OCI-M1 (cell line): ENCODE measurements at regions not wholly inside any gene's neighbourhood (a gene's known extent, or its start where the extent isn't known, plus 50 kb on each side); places are given as distances from the start of the nearest gene placed in this dataset.

Source experiments
- DNase-seq: peaks from one replicate; lab custom pipeline; 2025; lab: John Stamatoyannopoulos, UW

DNA sequence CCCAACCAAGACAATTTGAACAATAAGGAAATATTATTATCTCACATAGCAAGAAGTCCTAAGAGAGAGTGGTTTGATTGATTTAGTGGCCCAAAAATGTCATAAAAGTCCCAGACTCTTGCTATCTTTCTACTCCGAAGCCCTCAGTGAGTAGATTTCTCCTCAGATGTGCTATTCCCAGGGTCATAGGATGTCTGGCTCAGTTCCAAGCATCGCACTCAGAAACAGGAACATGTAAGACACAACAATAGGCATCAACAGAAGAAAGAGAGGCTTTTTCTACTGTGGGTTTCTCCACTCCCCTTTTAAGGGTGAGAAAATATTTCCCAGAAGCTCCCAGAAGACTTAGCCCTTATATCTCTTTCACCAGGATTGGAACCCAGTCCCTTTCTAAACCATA is 188.1 kb upstream of the CDKN3 start:
- no peak for DNase-seq

DNA sequence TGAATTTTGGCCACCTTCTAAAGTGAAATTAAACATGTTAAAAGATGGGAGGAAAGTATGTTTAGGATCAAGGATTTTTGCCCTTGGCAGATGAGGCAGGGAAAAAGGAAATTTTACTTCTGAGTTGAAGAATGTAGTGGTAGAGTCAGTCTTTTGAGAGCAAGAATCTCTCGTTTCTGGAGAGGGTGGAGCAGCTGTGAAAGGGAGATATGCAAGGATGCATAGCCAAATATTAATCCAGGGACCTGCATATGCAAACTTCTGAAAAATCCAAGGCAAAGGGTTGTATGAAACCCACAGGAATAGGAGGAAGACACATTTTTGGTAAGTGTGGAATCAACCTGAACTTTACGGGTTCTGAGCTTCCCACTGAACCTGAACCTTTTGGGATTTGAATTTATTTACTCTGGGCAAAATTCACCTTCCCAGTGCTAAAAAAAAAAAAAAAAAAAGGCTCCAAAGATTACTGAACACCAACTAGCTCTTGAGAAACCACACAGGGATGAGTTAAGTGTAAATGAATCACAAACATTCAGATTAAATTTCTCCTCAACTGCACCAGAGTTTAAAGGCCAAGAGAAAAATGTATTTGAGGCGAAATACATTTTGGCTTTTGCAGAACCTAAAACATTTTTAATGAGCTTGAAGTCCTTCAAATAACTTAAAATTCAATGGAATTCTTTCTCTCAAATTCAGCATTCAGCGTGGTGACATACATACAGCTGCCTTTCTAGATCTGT is 187.1 kb upstream of the CDKN3 start:
- DNase-seq = no peak

DNA sequence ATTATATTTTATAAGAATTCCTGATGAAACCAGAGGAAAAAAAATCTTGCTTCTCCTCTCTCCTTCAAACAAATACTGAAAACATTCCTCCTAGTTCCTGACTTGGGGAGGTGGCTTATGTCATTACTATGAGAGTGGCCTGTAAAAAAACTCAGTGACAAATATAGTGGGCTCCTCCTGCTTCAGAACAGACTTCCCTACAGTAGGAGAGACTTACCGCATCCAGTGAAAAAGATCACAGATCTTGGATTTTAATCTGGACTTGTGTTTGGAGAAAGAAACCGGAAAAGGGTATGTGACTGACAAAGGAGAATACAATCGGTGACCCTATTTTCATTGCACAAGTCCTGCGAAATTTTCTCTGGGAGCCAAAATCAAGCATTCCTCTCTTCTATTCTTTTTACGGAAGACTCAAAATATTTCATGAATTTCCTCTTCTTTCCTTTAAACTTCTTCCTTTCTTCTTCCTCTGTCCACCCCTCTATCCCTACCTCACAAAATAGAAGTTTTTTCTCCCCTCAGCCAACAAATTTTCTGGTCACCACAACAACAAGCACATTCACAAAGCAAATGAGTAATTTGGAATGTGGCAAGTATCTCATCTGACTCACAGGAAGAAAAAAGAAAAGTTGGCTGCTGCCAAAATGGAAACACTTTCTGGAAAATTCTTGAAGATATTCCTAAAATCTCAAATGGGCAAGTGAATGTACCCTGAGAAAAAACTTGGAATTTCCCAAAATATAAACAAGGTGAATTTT is 185.1 kb upstream of the CDKN3 start:
- DNase-seq = no peak

DNA sequence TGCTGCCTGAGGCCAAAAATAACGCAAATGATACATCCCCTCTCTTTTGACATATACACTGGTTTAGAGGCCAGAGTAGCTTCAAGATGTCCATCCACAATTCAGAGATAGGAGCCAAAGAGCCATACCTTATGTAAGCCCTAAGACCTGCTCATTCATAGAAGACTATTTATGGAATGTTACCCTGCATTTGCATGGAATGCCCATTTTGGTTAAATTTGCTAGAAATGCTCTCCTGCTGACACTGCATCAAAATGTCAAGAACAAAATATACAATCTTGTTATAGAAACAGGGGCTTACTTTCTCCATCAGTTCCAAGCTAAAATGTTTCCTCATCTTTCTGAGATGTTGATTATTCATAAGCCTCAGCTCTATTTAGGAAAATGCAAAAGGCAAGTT is 183.3 kb upstream of the CDKN3 start:
- no peak for DNase-seq

DNA sequence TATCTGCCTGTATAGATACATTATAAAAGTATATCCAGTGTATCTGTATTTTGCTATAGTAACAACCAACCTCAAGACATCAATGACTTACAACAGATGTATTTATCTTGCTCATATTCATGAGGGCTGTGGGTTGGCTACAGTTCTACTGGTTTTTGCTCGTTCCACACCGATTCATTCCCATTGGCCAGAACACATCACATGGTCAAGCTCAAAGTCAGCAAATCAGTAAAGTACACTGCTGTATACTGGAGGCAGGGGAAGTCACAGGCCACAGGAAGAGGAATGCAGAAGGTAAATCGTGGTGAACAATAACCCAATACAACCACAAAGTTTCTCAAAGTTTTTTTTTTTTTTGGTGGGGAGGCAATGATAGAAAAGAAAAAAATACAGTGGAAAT is 180.0 kb upstream of the CDKN3 start:
- DNase-seq = no peak

DNA sequence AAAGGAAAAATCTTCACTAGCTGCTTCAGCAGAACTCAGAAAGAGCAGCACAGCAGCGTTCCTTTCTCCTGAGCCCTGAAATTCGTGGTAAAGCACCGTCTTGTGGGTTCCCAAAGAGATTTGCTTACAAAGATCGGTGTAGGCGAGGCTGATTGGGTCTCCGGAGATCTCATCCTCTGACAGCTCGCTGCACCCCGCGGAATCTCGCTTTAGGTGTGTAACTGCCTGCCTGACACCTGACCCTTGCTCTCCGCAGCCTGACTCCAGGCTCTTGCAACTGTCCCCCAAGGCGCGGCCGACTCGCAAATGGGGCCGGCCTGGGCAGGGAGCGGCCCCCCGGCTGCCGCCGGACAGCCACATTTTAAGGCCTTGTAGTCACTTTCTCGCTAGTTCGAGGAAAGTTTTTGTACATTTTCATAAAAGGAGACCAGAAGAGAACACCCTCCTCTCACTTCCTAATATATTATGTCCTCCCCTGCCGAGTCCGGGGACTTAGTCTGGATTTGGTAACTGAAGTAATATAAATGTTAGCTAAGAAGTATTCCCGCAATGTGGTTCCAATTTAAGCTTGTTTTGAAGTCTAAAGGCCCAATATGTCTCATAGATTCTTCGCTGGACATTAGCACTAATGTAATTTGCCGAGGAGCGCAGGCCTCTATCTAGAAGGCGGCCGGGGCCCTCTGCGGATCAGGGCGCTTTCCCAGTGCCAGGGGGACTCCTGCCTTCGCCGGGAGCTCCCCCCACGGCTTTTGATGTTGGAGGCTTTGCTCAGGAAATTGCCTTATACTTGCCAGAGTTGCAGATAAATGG is 177.3 kb upstream of the CDKN3 start:
- no peak for DNase-seq

DNA sequence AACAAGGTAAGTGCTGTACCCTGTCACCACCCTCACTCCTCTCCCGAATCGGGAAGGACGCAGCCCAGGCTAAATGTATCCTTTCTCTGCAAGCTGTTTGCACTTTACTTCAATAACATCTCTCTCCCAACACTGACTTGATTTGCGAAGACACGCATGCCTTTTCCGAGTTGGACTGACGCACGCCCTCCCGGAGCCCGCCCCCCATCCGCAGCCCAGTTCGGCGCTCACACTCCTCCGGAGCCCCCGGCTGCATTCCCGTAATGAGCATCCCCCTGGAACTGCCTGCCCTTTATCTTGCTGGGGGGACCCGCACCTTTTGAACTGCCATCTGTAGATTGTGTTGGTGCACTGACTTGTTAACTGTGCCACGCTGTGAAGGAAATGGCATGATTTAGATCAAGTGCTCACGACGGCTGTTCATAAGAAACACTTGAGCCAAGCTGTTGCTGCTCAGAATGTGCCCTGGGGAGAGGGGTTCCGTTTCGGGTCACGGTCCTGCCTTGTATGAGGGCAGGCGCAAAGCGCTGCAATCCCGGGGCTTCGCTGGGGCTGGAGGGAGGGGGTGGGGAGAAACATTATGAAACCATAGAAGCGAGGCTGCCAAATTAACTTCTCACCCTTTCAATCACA is 176.6 kb upstream of the CDKN3 start:
- DNase-seq = no peak

DNA sequence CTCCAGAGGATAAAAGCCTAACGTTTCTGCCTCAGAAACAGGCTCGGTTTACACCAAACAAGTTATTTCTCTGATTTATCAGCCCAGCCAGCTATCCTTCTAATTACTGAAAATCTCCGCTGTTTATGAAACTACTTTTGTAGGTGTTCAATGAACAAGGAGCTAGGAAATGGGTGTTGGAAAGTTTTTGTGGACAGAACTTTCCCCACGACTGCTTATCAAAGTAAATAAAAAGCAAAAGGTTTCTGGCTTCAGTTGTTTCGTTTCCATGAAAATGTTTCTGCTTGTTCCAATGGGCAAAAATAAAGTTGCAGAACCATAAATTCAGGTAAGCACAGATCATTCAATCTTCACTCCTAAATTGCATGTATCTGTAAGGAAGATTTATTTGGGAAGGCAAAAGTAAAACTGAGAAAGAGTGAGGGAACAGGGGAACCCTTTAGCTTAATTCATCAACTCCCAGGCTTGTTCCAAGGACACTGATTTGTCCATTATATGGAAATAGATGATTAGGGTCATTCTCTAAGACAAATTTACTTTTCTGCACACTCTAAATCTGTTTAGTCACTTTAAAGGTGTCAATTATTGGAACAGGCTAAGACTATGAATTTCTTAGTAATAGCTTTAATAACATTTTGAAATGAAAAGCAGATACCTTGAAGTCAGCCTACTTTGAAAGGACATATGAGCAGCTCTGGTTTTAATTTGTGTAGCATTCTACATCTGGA is 175.9 kb upstream of the CDKN3 start:
- DNase-seq = no peak

DNA sequence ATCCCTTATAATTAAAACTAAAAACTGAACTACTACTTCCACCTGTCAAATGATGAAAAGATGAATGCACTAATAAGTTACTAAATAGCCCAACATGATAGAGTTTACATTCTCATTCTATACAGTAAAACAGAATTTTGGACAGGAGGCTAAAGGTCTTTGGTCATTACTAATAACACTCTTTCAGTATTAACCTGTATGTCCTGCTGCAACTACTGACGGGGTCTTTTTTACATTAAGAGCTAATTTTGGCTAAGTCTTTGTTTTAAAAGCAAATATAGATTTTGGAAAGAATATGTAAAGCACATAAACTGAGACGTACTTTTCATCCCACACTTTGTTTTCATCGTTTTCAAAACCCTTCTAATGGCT is 175.4 kb upstream of the CDKN3 start:
- DNase-seq = no peak

DNA sequence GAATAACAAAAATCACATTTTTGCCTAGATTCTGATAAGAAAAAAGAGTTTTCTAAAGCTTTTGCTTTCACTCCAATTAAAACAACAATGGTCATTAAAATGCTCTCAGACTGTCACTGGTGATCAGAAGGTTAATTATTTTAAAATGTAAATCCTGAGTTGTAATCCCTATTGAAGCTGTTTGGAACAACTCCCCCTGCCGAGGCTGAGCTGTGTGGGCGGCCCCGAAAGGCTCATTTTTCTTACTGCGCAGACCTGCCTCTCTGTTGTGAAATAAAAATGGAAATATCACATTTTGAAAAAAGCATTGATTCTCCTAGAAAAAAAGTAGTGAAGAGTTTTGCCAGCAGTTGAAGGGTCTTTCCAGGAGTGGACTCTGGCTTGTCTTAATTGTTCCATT is 174.8 kb upstream of the CDKN3 start:
- no peak for DNase-seq

DNA sequence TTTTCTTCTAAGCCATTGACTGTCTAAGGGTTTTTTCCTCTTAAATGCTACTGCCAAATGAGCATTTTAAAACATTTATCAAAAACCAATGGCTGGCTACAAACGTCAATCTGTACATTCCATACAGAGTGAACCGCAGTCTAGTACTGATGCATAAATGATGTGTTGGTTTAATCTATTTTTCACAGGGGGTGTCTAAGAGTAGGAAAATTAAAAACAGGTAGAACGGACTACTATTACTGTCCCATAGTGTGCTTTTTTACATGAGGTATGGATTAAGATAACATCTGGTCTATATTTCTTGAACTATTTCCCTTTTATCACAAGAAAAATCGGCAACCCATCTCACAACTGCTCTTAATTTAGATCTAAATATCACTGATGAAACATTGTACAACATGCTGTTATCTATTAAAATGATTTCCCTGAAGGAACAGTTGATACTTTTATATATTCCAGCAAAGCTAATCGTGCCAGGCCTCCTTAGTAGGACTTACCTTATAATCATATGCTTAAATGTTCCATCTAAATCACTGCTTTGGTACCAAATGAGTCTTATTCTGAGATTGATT is 172.9 kb upstream of the CDKN3 start:
- no peak for DNase-seq

DNA sequence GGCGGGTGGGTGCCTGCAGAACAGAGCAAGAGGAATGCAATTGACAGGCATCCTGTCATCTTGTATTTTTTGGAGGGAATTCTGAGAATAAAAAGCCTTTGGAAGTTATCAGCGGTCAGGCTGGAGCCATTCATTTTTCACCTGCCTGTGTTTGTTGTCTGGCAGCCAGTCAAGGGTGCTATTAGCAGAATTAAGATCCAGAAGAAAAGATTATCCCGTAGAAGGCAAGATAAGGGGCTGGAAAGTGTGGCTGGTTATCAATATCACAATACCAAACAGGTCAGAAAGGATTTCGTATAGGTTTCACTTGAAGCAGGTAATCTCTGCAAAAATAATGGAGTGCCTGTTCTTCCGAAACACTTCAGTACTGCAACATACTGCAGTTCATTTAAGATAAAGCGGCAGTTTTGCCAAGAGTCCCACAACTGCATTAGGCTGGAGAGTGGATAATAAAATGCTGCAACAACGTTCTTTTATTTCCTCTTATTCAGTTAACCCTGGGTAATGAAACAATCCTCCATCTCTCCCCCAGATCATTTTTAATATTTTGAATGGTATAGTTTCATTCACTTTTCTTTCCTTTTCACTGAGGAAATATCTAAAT is 171.2 kb upstream of the CDKN3 start:
- DNase-seq = no peak

DNA sequence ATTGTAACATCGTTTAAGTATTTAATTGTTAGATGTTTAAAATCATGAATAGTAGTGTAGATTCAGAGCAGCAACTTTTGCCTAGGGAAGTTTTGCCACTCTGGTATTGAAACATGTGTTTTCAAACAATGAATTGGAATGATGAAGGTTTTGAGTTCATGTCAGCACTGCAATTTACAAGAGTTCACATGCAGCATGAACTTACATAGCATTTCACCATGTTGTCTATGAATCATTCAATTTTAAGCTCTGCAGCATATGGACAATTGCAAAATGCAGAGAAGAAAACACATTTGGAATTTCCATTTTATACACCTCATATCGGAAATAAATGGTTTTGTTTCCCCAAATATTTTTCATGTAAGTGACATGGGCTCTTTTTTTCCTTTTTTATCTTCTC is 170.7 kb upstream of the CDKN3 start:
- DNase-seq = no peak

DNA sequence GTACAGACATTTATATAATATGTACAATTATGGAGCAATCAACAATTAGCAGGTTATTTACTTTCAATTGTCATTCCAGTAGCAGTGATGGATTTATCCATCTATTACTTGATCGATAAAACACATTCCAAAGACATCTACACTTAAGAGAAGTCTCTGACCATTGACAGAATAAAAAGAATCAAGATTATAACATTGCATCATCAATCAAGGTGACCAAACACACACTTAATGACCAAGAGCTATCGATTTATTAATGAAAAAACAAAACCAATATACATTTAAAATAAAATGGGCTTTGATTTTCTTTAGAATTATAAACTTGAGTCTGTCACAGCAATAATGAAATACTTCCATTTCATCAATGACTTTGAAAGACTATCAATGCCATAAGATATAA is 170.2 kb upstream of the CDKN3 start:
- DNase-seq = no peak

DNA sequence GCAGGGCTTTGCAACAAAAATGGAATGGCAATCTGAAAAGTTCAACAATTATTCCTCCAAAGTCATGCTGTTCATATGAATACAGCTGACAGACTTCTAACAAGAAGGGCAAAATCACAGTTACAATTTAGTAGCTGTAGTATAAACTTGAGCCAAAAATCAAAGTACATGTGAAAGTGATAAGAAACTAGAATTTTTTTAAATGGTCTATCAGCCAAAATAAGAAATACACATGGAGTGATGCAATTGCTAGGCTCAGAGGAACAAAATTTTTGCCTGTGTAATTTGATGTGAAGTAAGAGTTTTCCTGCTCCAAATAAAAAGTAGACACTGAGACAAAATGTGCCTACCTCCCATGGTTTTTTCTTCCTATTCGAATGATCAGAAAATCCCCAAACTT is 167.7 kb upstream of the CDKN3 start:
- DNase-seq = no peak

DNA sequence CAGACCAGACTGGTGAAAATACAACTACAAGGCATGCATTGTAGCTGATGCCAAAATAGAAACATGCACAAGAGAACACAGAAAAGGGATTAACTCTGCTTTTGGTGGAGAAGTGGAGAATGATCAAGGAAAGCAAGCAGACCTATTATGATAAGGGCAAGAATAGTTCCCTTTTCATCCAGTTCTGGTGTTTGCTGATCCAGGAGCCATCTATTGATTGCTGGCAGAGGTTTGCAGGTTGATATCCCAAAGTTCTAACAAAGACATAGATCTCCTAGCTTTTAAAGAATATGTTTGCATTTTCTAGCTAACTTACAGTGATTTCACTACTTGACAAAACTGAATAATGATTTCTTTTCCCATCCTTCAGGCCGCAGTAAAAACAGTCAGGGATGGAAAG is 166.2 kb upstream of the CDKN3 start:
- no peak for DNase-seq

DNA sequence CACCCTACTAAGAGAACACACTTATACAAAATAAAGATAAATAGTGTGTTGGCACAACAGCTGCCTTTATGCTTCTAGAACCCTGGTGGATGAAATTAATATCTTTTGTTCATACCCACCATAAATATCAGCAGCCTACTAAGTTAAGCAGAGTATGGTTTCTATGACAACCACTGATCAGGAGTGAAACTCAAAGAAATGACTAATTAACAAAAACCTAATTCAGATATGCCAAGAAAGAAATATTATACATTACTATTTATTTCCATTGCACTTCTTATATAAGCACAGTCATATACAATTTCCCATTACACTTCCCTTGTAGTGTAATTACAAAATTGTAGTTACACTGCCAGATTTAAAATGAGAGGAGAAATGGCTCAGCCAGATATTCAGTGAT is 164.1 kb upstream of the CDKN3 start:
- DNase-seq = no peak

DNA sequence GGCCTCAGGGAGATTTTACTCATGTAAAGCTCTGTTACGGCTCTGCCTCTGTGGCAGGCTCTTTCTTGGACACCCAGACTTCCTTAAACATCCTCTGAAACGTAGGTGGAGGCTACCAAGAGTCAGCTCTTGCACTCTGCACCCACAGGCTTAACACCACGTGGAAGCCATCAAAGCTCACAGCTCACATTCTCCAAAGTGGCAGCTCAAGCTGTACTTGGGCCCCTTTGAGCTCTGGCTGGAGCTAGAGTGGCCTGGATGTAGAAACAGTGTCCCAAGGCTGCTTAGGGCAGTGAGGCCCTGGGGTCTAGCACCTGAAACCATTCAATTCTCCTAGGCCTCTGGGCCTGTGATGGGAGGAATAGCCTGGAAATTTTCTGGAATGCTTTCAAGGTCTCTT is 155.3 kb upstream of the CDKN3 start:
- DNase-seq = no peak

DNA sequence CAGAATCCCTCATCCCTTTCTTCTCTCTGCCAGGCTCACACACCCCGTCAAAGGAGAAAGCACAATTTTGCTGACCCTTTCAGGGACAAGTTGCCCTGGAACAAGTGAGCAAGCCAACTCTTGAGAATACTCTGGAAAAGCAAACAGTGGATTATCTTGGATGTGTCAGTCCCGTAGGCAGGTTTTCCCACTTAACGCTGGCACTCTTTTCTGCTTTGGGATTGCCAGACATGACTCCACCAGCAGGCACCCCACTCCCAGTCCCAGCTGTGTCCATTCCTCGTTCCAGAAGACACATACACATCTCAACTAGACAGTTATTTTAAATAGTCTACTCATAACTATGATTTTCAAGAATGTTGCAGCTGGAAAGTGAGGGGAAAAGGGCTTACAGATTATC is 145.5 kb upstream of the CDKN3 start:
- DNase-seq = no peak

DNA sequence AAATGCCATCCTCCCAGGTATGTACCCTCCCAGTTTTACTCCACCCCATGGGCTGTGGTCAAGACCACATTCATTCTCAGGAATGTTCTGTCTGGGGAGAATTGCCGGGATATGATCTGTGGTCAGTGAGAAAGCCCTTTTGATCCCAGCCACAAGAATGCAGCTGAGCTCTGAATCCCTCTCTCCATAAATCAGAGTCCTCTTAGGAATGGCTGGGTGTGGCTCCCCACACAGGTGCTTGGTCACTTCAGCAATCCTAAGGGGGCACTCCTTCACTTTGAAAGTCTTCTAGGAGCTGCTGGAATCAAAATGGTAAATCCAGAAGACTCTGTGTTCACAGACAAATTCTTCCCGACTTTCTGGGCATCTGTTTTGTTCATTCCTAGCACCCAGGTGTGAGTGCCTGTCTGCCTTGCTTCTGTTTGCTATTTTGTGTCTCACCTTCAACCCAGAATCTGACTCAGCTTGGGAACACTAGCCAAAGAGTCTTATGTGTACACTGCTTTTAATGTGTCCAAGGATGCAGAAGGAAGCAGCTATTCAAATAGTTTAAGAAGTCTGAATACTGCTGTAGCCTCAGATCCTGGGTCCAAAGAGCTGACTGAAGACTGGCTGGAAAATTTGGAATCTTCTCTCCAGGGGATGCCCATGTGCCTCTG is 144.6 kb upstream of the CDKN3 start:
- no peak for DNase-seq
